K562 (cell line): ENCODE measurements at regions not wholly inside any gene's neighbourhood (a gene's known extent, or its start where the extent isn't known, plus 50 kb on each side); places are given as distances from the start of the nearest gene placed in this dataset.
A peak's percentile ranks its signal among the peaks of the same experiment; 100 is the strongest.

ENCODE experiments used
- ATAC-seq: fragments of 200-7000 bp; cut with Tn5 transposase; 3 replicates; pipeline ENCODE4 v1.9.1; 2020; ENCODE audit warnings: moderate library complexity
- BruUV-seq: library from RNA; stranded (reverse); fragments of 400-500 nt; replicated peaks from 2 replicates; lab custom pipeline; 2021; lab: Mats Ljungman, UMichigan
- CTCF ChIA-PET: fragments of 300-600 bp; formaldehyde crosslinking; extraction: SDS; loops from one replicate; lab custom pipeline; 2021; ENCODE audit warnings: low intra/inter-chr PET ratio; lab: Yijun Ruan, JAX
- POLR2A ChIA-PET: fragments of 300-600, 350-650 bp; sonication (Branson Sonifier 250); formaldehyde crosslinking; extraction: SDS; loops from one replicate; lab custom pipeline; 2021; ENCODE audit warnings: antibody characterized with exemption, inconsistent platforms; lab: Yijun Ruan, JAX
- DNase-seq, 4 experiments: peaks; one replicate each; pipeline versions ENCODE4 v3.0.0 to v3.0.0-alpha.2; 2011 to 2018; ENCODE audit warnings: low spot score in 3 of 4, mixed read lengths in 3 of 4; ENCODE audit errors: extremely low read depth in 1 of 4
- FAIRE-seq: peaks from 2 replicates; lab custom pipeline; 2011; peaks lifted over from hg19 to GRCh38; lab: Jason Lieb, UNC
- H2AFZ ChIP-seq: 2 replicates; pipeline ENCODE4 v1.6.0; 2011; ENCODE audit warnings: low read depth, low read length, control low read depth, inconsistent platforms
- H3K27ac ChIP-seq: fragments of 200-600 bp; 3 replicates; pipeline ENCODE4 v1.8.0; 2011; ENCODE audit warnings: low read depth, mild to moderate bottlenecking, control low read depth, inconsistent platforms, low read length, moderate library complexity, mixed read lengths; ENCODE audit errors: extremely low read depth
- H3K27me3 ChIP-seq, 2 experiments: fragments of 300-600 bp in 1 of 2; 2 replicates in 1 of 2; 3 replicates in 1 of 2; pipeline versions ENCODE4 v1.6.0 to v1.8.0; 2011; ENCODE audit warnings: inconsistent platforms in 2 of 2, low read length in 2 of 2, mild to moderate bottlenecking in 1 of 2, mixed read lengths in 1 of 2, moderate library complexity in 1 of 2; ENCODE audit not compliant: control insufficient read depth in 2 of 2, insufficient read depth in 2 of 2
- H3K36me3 ChIP-seq: fragments of 300-600 bp; 3 replicates; pipeline ENCODE4 v1.8.0; 2011; ENCODE audit warnings: mild to moderate bottlenecking, low read length, inconsistent platforms; ENCODE audit not compliant: control insufficient read depth, insufficient read depth
- H3K4me1 ChIP-seq, 2 experiments: fragments of 200-600 bp in 1 of 2; replicated peaks in 1 of 2; 2 replicates in 1 of 2; 3 replicates in 1 of 2; pipeline versions ENCODE4 v1.5.1 to v1.8.0; 2011; ENCODE audit warnings: inconsistent platforms in 2 of 2, low read length in 2 of 2, mild to moderate bottlenecking in 1 of 2, mixed read lengths in 1 of 2, moderate library complexity in 1 of 2; ENCODE audit not compliant: control insufficient read depth in 2 of 2, insufficient read depth in 2 of 2
- H3K4me2 ChIP-seq: 2 replicates; pipeline ENCODE4 v1.6.1; 2011; ENCODE audit warnings: low read length, control low read depth, inconsistent platforms, mixed read lengths; ENCODE audit not compliant: insufficient read depth
- H3K4me3 ChIP-seq: fragments of 200-600 bp; sonication (generic), shearing (Covaris generic); 2 replicates; pipeline ENCODE4 v1.5.1; 2016; ENCODE audit warnings: control low read depth, inconsistent platforms
- H3K79me2 ChIP-seq: fragments of 200-600 bp; 3 replicates; pipeline ENCODE4 v1.8.0; 2011; ENCODE audit warnings: low read length, inconsistent platforms; ENCODE audit not compliant: control insufficient read depth, insufficient read depth
- H3K9ac ChIP-seq, 2 experiments: 2 replicates each; pipeline versions ENCODE4 v1.6.0 to v1.6.1; 2011; ENCODE audit warnings: low read depth in 2 of 2, low read length in 2 of 2, control low read depth in 1 of 2, inconsistent platforms in 1 of 2, mild to moderate bottlenecking in 1 of 2, mixed read lengths in 1 of 2; ENCODE audit not compliant: insufficient read depth in 1 of 2
- H3K9me1 ChIP-seq: one replicate; pipeline ENCODE4 v1.6.0; 2011; ENCODE audit warnings: inconsistent platforms, mild to moderate bottlenecking, low read length, moderate library complexity; ENCODE audit not compliant: control insufficient read depth, insufficient read depth
- H3K9me3 ChIP-seq: replicated peaks from 2 replicates; pipeline ENCODE4 v1.5.1; 2011; ENCODE audit warnings: low read depth, low read length, inconsistent platforms; ENCODE audit not compliant: control insufficient read depth, insufficient read depth
- H4K20me1 ChIP-seq: replicated peaks from 2 replicates; pipeline ENCODE4 v1.6.1; 2011; ENCODE audit warnings: low read length, inconsistent platforms, mixed read lengths; ENCODE audit not compliant: control insufficient read depth, insufficient read depth
- GABPA ChIP-seq: fragments of 200-800 bp; sonication (Bioruptor generic); conservative IDR thresholded peaks from 2 replicates; pipeline ENCODE4 v1.6.1; 2016; ENCODE audit warnings: low read depth, missing genetic modification characterization, missing compliant biosample characterization
- NFYB ChIP-seq: IDR thresholded peaks from 2 replicates; pipeline ENCODE4 v1.6.1; 2011; ENCODE audit warnings: mild to moderate bottlenecking, moderate library complexity; ENCODE audit not compliant: insufficient read length; ENCODE audit errors: extremely low read depth
- PYGO2 ChIP-seq: fragments of 450-650 bp; IDR thresholded peaks from 2 replicates; pipeline ENCODE4 v1.6.1; 2016; ENCODE audit warnings: mild to moderate bottlenecking, missing genetic modification characterization, moderate library complexity, missing compliant biosample characterization
- RBBP5 ChIP-seq: fragments of 200-600 bp; sonication (generic); IDR thresholded peaks from 2 replicates; pipeline ENCODE4 v1.6.1; 2012; ENCODE audit warnings: borderline replicate concordance, mild to moderate bottlenecking, low read length, control low read depth, inconsistent platforms; ENCODE audit not compliant: insufficient read depth, poor library complexity, severe bottlenecking
- RFX1 ChIP-seq: fragments of 450-650 bp; IDR thresholded peaks from 2 replicates; pipeline ENCODE4 v1.6.1; 2016; ENCODE audit warnings: mild to moderate bottlenecking, moderate library complexity
- SMAD2 ChIP-seq: fragments of 150-350 bp; IDR thresholded peaks from 2 replicates; pipeline ENCODE4 v1.6.1; 2014; ENCODE audit warnings: low read depth, mild to moderate bottlenecking, low read length
- SRSF1 ChIP-seq: fragments of 200-400 bp; formaldehyde crosslinking; IDR thresholded peaks from 2 replicates; pipeline ENCODE4 v1.6.1; 2017; ENCODE audit warnings: mild to moderate bottlenecking, low read depth, low read length, moderate library complexity
- ZBTB17 ChIP-seq: fragments of 450-650 bp; formaldehyde crosslinking; IDR thresholded peaks from 2 replicates; pipeline ENCODE4 v1.4.0; 2020; ENCODE audit warnings: mild to moderate bottlenecking
- ZNF592 ChIP-seq: fragments of 450-650 bp; IDR thresholded peaks from 2 replicates; pipeline ENCODE4 v1.6.1; 2017; ENCODE audit warnings: antibody characterized with exemption, mild to moderate bottlenecking
- WGBS: fragments of 100-300 bp; shearing (Covaris generic); methylation state at CpG from one replicate; pipeline ENCODE4 v1.1.6; 2016; ENCODE audit warnings: low coverage, mixed read lengths; ENCODE audit not compliant: insufficient coverage; ENCODE audit errors: missing lambda C conversion rate; 5-methylcytosine and 5-hydroxymethylcytosine counted together
- in situ Hi-C: fragments of 300-500 bp; cut with MboI; formaldehyde crosslinking; loops from 4 replicates; pipeline ENCODE4 v1.15.0; 2018; ENCODE audit warnings: inconsistent platforms, mixed read lengths
- intact Hi-C: fragments of 100-400 bp; cut with micrococcal nuclease; formaldehyde crosslinking; loops from 2 replicates; pipeline ENCODE4 v1.14.2; 2022

- Histone ChIP-seq H3K9me1 (no peaks in the 10 kb centered on the region), H3K27ac (no peak overlapping the region), H3K4me3 (no peak overlapping the region), H4K20me1 (no peaks in the 10 kb centered on the region), H3K9ac (0 out of 4 replicates have a peak overlapping the region, but pooled peaks of 1 of the 2 experiments have one; percentile 7), H3K9me3 (no peaks in the 10 kb centered on the region), H3K27me3 (no peaks in the 10 kb centered on the region), H3K4me2 (no peak overlapping the region), H3K4me1 (peaks cover 0 to 14% of the 10 kb centered on the region in 2 experiments; a peak in 3 of 5 replicates), H3K79me2 (no peaks in the 10 kb centered on the region), H3K36me3 (no peaks in the 10 kb centered on the region), H2AFZ (no peak overlapping the region)
- BruUV-seq = no TSS peak
- WGBS = 0% methylated on average over 1 of the region's 3 CpGs
- ATAC-seq (no peak; the same call in 2 of the 3 replicates), FAIRE-seq (no peak), DNase-seq (no peak)
- TF ChIP-seq ZBTB17 (CRISPR knock-in tag) (no peak), PYGO2 (tag) (no peak), SMAD2 (no peak)
- in situ Hi-C loops = no loop called here
- intact Hi-C loops = no loop called here
- ChIA-PET CTCF (no interaction called here), POLR2A (interaction anchor here (0.9 kb wide), 1 partner anchor 18 kb away, joined by 4 read pairs; no protein-coding TSS in a partner anchor)
These were observed 256.6 kb upstream of the PROK2 start for GRCh38 chr3:72041511-72041910.

GRCh38 chr3:72041076-72041475 lies 256.1 kb upstream of the PROK2 start:
- no TSS peak for BruUV-seq

More at GRCh38 chr3:72041076-72041475, 256.1 kb upstream of the PROK2 start:
- DNase-seq = no peak
- no peaks in the 10 kb centered on the region for H4K20me1 ChIP-seq
- no peaks in the 10 kb centered on the region for H3K36me3 ChIP-seq
- H3K4me1 ChIP-seq = peaks cover 0 to 14% of the 10 kb centered on the region in 2 experiments; a peak in 3 of 5 replicates
- H3K27me3 ChIP-seq = no peaks in the 10 kb centered on the region
- H3K9me3 ChIP-seq = no peaks in the 10 kb centered on the region
- no peak overlapping the region for H3K27ac ChIP-seq
- intact Hi-C loops = no loop called here
- in situ Hi-C loops = no loop called here
- H3K9ac ChIP-seq = no peak overlapping the region
- ATAC-seq = no peak
- no peak for FAIRE-seq
- no peaks in the 10 kb centered on the region for H3K9me1 ChIP-seq
- H3K79me2 ChIP-seq = no peaks in the 10 kb centered on the region
- no peak overlapping the region for H2AFZ ChIP-seq
- no peak overlapping the region for H3K4me3 ChIP-seq
- POLR2A ChIA-PET = interaction anchor here (0.9 kb wide), 1 partner anchor 18 kb away, joined by 4 read pairs; no protein-coding TSS in a partner anchor
- TF ChIP-seq RFX1 = peak; percentile 15; the same call in 1 of the 2 replicates
- no peak for TF ChIP-seq RBBP5
- no peak for TF ChIP-seq NFYB
- TF ChIP-seq SRSF1 = no peak
- no peak for TF ChIP-seq ZNF592
- no peak for TF ChIP-seq GABPA (tag)
- no peak overlapping the region for H3K4me2 ChIP-seq
- CTCF ChIA-PET = no interaction called here
- 18% methylated on average over 4 of the region's 4 CpGs for WGBS
